Activated CD8-positive, alpha-beta T cell treated with anti-CD3 and anti-CD28 coated beads, Interleukin-2, amount 10 ng/mL, durations not matched to agents 7 days and 5 days (primary cell): ENCODE measurements at regions not wholly inside any gene's neighbourhood (a gene's known extent, or its start where the extent isn't known, plus 50 kb on each side); places are given as distances from the start of the nearest gene placed in this dataset.

ENCODE experiments used
- ATAC-seq: fragments of 150-1000 bp; cut with Tn5 transposase; one replicate; pipeline ENCODE4 v1.10.0; 2021; ENCODE audit warnings: moderate library complexity
- CTCF ChIA-PET: fragments of 350-600 bp; sonication (Branson Sonifier 250); formaldehyde crosslinking; loops from one replicate; lab custom pipeline; 2021; ENCODE audit warnings: antibody characterized with exemption; lab: Charles Lee
- POLR2A ChIA-PET: fragments of 350-600 bp; sonication (Branson Sonifier 250); formaldehyde crosslinking; loops from one replicate; lab custom pipeline; 2021; ENCODE audit warnings: antibody characterized with exemption; lab: Charles Lee
- DNase-seq: peaks from one replicate; pipeline ENCODE4 v3.0.0-alpha.2; 2020
- H3K27ac Mint-ChIP-seq: one replicate; pipeline ENCODE4 v1.8.0; 2021; ENCODE audit warnings: mild to moderate bottlenecking, mixed read lengths
- H3K27me3 Mint-ChIP-seq: one replicate; pipeline ENCODE4 v1.8.0; 2021; ENCODE audit warnings: low read depth, mixed read lengths
- H3K36me3 Mint-ChIP-seq: one replicate; pipeline ENCODE4 v1.8.0; 2021; ENCODE audit warnings: low read depth, mixed read lengths
- H3K4me1 Mint-ChIP-seq: one replicate; pipeline ENCODE4 v1.8.0; 2021; ENCODE audit warnings: low read depth, mixed read lengths
- H3K4me3 Mint-ChIP-seq: one replicate; pipeline ENCODE4 v1.8.0; 2021; ENCODE audit warnings: mild to moderate bottlenecking, mixed read lengths
- H3K9me3 Mint-ChIP-seq: one replicate; pipeline ENCODE4 v1.8.0; 2022; ENCODE audit warnings: mixed read lengths; ENCODE audit not compliant: insufficient read depth

DNA sequence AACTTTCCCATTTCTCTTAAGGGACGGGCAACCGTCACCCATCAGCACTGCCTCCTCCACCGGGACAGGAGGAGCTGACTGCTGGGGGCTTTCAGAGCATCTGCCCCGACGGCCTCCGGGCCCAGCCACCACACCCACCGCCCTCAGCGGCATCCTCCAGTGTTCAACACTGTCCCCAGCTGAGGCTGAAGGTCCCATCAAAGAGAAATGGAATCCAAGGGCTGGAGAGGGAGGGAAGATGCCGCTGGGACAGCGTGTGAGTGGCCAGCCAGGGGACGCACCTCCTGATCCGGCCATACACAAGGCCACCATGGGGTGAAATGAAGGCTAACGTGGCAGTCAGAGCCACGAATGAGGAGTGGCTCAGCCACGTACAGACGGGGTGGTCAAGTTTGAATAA is 153.6 kb upstream of the PPP2R2D start:
- ChIA-PET CTCF (no interaction called here), POLR2A (no interaction called here)
- H3K4me3 Mint-ChIP-seq = no peak overlapping the region
- no peak overlapping the region for H3K27ac Mint-ChIP-seq
- DNase-seq (no peak), ATAC-seq (no peak)
- no peaks in the 10 kb centered on the region for H3K36me3 Mint-ChIP-seq
- no peaks in the 10 kb centered on the region for H3K27me3 Mint-ChIP-seq
- H3K4me1 Mint-ChIP-seq = peaks cover 2% of the 10 kb centered on the region
- H3K9me3 Mint-ChIP-seq = no peaks in the 10 kb centered on the region

DNA sequence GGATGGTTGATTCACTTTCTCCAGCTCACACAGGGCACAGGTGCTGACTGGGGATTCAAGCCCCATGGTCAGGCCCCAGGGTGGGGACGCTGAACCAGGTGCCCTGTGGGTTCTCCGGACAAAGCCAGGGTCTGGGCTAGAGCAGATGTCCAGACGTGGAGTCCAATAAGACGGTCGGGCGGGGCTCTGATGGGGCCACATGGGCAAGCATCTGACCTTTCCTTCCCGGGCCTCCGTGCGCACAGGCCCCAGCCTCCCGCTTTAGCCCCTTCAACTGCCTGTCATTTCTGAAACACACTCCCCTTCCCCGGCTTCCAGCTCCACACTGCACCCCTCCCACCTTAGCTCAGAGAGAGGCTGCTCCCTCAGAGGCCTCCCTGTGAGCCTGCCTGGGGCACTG is 153.0 kb upstream of the PPP2R2D start:
- ATAC-seq (no peak), DNase-seq (no peak)
- Mint-ChIP-seq H3K9me3 (no peaks in the 10 kb centered on the region), H3K4me3 (no peak overlapping the region), H3K27me3 (no peaks in the 10 kb centered on the region), H3K27ac (no peak overlapping the region), H3K4me1 (peaks cover 2% of the 10 kb centered on the region), H3K36me3 (no peaks in the 10 kb centered on the region)
- CTCF ChIA-PET = no interaction called here
- POLR2A ChIA-PET = no interaction called here

DNA sequence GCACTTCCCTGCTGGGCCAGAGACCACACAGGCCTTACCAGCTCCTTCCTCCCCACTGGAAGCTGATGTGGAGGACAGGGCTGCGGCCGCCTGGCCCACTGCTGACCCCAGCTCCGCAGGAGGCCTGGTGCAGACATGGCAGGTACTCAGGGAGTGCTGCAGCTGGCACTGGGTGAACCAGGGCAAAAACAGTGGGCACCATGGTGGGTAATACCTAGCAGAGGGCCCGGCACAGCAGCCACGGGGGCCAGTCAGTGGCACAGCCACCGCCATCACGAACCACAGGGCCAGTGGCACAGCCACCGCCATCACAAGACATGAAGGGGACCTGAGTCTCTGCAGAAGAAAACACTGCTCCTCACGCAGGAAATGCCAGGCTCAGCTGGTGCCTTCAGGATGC is 152.6 kb upstream of the PPP2R2D start:
- no peaks in the 10 kb centered on the region for H3K27me3 Mint-ChIP-seq
- peaks cover 2% of the 10 kb centered on the region for H3K4me1 Mint-ChIP-seq
- no peak for DNase-seq
- H3K27ac Mint-ChIP-seq = no peak overlapping the region
- CTCF ChIA-PET = no interaction called here
- POLR2A ChIA-PET = no interaction called here
- no peaks in the 10 kb centered on the region for H3K9me3 Mint-ChIP-seq
- H3K4me3 Mint-ChIP-seq = no peak overlapping the region
- no peak for ATAC-seq
- no peaks in the 10 kb centered on the region for H3K36me3 Mint-ChIP-seq

DNA sequence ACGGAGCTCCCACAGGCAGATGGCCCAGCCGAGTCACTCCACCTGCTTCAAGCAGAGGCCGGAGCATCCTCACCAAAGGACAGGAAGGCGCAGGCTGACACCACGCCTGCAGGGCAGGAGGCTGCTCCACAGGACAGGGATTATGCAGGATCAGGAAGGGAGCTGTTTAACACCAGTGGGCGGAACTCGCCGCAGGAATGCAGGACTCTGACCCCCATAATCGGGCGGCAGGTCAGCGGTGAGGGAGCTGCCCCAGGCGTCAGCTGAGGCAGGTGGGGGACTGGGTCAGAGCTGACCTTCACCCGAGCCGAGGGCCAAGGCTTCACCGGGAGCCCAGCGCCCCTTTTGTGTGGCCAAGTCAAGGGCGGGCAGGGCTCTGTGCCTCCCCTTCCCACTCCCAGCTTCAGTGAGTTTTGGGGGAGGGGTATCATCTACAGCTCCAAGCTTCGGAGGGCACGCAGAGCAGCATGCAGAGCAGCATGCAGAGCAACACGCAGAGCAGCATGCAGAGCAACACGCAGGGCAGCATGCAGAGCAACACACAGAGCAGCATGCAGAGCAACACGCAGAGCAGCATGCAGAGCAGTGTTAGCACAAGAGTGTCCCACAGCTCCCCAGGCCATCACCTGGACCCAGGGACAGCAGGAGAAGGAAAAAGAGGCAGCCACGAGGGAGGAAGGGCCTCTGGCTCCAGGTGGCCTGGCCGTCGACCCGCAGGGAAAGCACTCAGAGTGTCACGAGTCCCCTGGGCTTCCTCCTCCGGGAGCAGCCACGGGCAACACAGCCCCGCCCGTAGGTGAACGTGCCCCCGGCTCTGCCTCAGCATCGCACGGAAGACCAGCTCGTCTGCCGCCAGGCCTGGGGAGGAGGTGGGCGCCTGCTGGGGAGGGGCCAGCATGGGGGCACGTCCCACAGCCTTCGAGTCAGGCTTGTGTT is 151.7 kb upstream of the PPP2R2D start:
- POLR2A ChIA-PET = no interaction called here
- H3K9me3 Mint-ChIP-seq = no peaks in the 10 kb centered on the region
- H3K4me3 Mint-ChIP-seq = no peak overlapping the region
- CTCF ChIA-PET = no interaction called here
- no peak for ATAC-seq
- H3K36me3 Mint-ChIP-seq = no peaks in the 10 kb centered on the region
- DNase-seq = no peak
- H3K4me1 Mint-ChIP-seq = peaks cover 2% of the 10 kb centered on the region
- H3K27ac Mint-ChIP-seq = no peak overlapping the region
- no peaks in the 10 kb centered on the region for H3K27me3 Mint-ChIP-seq

DNA sequence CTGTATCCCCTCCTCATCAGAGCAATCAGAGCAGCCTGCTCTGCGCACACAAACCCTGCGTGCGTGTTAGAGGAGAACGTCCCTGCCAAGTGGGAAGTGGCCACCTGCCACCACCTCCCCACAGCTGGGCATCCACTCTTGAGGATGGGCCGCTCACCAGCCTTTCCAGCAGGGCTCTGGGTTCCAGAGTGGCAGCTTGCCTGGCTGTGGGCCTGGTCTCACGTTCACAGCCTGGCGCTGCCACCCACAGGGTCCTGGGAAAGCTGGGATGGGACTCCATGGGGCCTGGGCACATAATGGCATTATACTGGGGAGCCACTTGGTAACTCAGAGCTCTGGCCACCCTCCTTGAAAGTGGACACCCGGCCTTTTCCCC is 151.1 kb upstream of the PPP2R2D start:
- no peaks in the 10 kb centered on the region for H3K4me1 Mint-ChIP-seq
- no peak overlapping the region for H3K27ac Mint-ChIP-seq
- H3K36me3 Mint-ChIP-seq = no peaks in the 10 kb centered on the region
- no peaks in the 10 kb centered on the region for H3K9me3 Mint-ChIP-seq
- CTCF ChIA-PET = no interaction called here
- ATAC-seq = no peak
- no peak for DNase-seq
- no peaks in the 10 kb centered on the region for H3K27me3 Mint-ChIP-seq
- POLR2A ChIA-PET = no interaction called here
- no peak overlapping the region for H3K4me3 Mint-ChIP-seq

DNA sequence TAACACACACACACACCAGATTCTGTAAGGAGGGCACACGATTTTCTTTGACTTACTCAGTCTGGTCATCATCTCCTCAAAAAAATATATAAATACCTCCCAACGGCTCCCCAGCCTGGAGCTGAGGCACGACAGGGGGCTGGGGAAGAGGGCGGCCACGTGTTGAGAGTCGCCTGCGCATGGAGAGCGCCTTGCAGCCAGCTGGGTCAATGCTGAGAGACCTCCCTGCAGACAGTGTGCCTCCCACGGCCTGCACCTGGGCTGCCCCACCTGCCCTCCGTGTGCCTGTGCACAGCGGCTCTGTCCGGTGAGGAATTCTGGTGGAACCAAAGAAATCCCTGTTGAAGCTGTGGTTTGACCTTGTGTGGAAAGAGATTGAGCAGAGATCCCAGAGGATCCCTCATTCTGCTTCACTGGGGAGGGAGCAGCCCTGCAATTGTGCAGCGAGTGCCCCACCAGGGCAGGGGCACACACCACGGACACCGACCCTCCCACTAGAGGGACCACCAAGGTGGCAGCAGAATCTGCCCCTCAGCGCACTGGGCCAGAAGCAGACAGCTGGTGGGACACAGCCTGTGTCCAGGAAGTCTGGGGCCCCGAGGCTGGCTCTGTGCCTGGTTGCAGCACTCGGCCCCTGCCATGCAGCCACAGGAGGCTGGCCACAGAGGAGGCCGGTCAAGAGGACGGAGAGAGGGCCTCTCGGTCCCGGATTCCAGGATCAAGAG is 150.5 kb upstream of the PPP2R2D start:
- Mint-ChIP-seq H3K4me3 (no peak overlapping the region), H3K4me1 (no peaks in the 10 kb centered on the region), H3K36me3 (no peaks in the 10 kb centered on the region), H3K27ac (no peak overlapping the region), H3K27me3 (no peaks in the 10 kb centered on the region), H3K9me3 (no peaks in the 10 kb centered on the region)
- DNase-seq (no peak), ATAC-seq (no peak)
- ChIA-PET POLR2A (no interaction called here), CTCF (no interaction called here)

DNA sequence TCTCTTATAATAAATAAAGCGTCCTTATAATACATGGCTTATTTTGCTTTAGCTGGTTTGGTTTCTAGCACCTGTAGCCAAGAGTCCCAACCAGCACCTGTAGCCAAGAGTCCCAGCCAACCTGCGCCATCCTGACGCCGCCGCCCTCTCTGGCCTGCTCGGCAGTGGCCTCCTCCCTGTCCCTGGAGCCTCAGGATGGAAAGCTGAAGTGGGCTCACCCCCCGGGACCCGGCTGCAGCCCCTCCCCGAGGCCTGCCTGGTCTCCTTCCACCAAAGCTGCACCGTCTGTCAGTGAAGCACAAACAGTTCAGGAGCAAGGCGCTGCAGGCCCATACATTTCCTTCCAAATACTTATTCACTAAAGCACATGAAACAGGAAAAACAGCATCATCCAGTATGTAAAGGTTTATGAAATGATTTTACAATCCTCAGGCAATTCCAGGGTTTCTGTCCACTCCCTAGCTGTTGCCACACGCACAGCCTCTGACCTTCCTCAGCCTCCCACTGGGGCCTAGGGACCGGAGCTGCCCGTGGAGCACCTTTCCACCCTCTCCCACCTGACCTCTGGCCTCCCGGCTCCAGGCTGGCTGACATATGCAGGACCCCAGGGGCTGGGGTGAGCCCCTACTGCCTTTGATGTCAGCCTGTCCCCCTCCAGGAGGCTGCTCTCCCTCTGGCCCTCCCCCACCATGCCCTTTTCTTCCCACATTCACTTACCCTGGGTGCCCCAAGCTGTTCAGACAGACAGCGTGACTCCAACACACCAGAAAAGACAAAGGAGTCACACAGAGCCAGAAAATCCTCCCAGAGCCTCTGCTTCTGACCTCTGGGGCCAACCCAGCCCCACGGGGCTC is 149.6 kb upstream of the PPP2R2D start:
- no peak overlapping the region for H3K27ac Mint-ChIP-seq
- ChIA-PET POLR2A (no interaction called here), CTCF (no interaction called here)
- ATAC-seq (no peak), DNase-seq (no peak)
- H3K9me3 Mint-ChIP-seq = no peaks in the 10 kb centered on the region
- H3K27me3 Mint-ChIP-seq = no peaks in the 10 kb centered on the region
- H3K36me3 Mint-ChIP-seq = no peaks in the 10 kb centered on the region
- H3K4me3 Mint-ChIP-seq = no peak overlapping the region
- H3K4me1 Mint-ChIP-seq = no peaks in the 10 kb centered on the region

GRCh38 chr10:131751827-131752775 is 148.7 kb upstream of the PPP2R2D start:
- DNase-seq (no peak), ATAC-seq (no peak)
- Mint-ChIP-seq H3K4me1 (no peaks in the 10 kb centered on the region), H3K4me3 (no peak overlapping the region), H3K9me3 (no peaks in the 10 kb centered on the region), H3K36me3 (no peaks in the 10 kb centered on the region), H3K27me3 (no peaks in the 10 kb centered on the region), H3K27ac (no peak overlapping the region)
- ChIA-PET CTCF (no interaction called here), POLR2A (no interaction called here)

DNA sequence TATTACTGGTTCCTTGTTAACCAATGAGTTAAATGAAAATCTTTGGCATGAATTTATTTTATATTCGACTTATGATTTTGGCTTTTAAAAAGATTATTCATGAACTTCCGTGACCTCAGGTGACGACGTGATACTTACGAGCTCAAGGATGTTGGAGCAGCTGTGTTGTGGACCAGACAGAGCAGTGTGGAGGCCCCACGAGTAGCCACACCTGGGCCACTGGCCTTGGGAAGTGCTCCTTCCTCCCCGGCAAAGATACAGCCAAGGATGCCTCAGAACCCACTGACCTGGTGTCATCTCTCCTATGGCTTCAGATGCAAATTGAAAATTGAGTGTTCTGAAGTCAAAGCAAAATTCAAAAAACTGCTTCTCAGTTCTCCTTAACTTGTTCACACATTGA is 147.5 kb upstream of the PPP2R2D start:
- no peaks in the 10 kb centered on the region for H3K4me1 Mint-ChIP-seq
- H3K27me3 Mint-ChIP-seq = no peaks in the 10 kb centered on the region
- ATAC-seq (no peak), DNase-seq (no peak)
- H3K9me3 Mint-ChIP-seq = no peaks in the 10 kb centered on the region
- H3K36me3 Mint-ChIP-seq = no peaks in the 10 kb centered on the region
- no peak overlapping the region for H3K4me3 Mint-ChIP-seq
- no peak overlapping the region for H3K27ac Mint-ChIP-seq
- POLR2A ChIA-PET = no interaction called here
- CTCF ChIA-PET = no interaction called here

DNA sequence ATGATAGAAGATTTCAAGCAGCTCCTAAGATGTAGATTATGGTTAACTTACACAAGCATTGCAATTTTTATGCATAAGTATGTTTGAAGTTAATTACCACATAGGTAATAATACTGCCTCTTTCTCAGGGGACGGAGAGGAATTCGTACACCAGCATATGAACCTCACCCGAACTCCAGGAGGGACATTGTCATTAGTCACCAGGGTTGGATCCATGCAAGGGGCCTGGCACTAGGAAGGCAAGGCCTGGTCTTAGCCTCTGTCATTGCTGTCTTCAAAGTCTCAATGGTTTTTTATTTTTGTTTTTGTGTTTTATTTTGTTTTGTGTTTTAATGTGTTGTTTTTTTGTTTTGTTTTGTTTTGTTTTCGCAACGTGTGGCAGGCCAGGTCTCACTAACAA is 145.6 kb upstream of the PPP2R2D start:
- H3K36me3 Mint-ChIP-seq = no peaks in the 10 kb centered on the region

More for the DNA sequence above, 145.6 kb upstream of the PPP2R2D start:
- ChIA-PET POLR2A (no interaction called here), CTCF (no interaction called here)
- no peaks in the 10 kb centered on the region for H3K9me3 Mint-ChIP-seq
- DNase-seq = no peak
- H3K4me1 Mint-ChIP-seq = no peaks in the 10 kb centered on the region
- H3K4me3 Mint-ChIP-seq = no peak overlapping the region
- no peak overlapping the region for H3K27ac Mint-ChIP-seq
- no peaks in the 10 kb centered on the region for H3K27me3 Mint-ChIP-seq
- ATAC-seq = no peak
